GM10248 (cell line): ENCODE measurements at regions not wholly inside any gene's neighbourhood (a gene's known extent, or its start where the extent isn't known, plus 50 kb on each side); places are given as distances from the start of the nearest gene placed in this dataset.

Source experiments
- CTCF ChIA-PET: fragments of 300-600 bp; sonication (Branson Sonifier 250); formaldehyde crosslinking; extraction: SDS; loops from one replicate; lab custom pipeline; 2021; ENCODE audit warnings: antibody characterized with exemption; lab: Yijun Ruan, JAX
- POLR2A ChIA-PET: fragments of 350-650 bp; sonication (Branson Sonifier 250); formaldehyde crosslinking; extraction: SDS; loops from one replicate; lab custom pipeline; 2020; ENCODE audit warnings: antibody characterized with exemption; lab: Yijun Ruan, JAX
- DNase-seq: peaks from one replicate; pipeline ENCODE4 v3.0.0; 2012; ENCODE audit errors: extremely low spot score
- TF ChIP-seq, protein P1 (sequence below): IDR thresholded peaks from 2 replicates; pipeline ENCODE4 v1.5.1; 2012; ENCODE audit warnings: mild to moderate bottlenecking, low read depth; ENCODE audit errors: extremely low read depth, missing control alignments, control extremely low read depth

DNA sequence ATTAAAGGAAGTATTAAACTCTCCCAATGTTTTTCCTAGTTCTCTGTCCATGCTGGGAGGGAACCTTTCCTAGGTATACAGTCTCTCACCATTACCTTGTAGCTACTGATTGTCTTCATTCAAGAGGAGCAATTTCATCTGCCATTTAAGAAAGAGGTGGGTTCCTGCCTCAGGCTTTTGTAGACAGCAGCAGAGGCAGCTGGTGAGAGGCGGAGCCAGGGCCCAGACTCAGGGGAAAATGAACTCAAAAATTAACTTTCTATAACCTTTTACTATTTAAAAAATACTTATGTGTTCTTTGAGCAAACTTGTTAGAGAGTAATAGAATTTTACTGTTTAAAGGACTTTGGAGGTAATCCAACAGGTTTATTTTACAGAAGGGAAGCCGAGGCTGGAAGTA, 133.0 kb downstream of the SNX19 start:
- ChIA-PET POLR2A (no interaction called here), CTCF (no interaction called here)
- TF ChIP-seq, protein P1, sequence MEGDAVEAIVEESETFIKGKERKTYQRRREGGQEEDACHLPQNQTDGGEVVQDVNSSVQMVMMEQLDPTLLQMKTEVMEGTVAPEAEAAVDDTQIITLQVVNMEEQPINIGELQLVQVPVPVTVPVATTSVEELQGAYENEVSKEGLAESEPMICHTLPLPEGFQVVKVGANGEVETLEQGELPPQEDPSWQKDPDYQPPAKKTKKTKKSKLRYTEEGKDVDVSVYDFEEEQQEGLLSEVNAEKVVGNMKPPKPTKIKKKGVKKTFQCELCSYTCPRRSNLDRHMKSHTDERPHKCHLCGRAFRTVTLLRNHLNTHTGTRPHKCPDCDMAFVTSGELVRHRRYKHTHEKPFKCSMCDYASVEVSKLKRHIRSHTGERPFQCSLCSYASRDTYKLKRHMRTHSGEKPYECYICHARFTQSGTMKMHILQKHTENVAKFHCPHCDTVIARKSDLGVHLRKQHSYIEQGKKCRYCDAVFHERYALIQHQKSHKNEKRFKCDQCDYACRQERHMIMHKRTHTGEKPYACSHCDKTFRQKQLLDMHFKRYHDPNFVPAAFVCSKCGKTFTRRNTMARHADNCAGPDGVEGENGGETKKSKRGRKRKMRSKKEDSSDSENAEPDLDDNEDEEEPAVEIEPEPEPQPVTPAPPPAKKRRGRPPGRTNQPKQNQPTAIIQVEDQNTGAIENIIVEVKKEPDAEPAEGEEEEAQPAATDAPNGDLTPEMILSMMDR = no peak
- DNase-seq = no peak

DNA sequence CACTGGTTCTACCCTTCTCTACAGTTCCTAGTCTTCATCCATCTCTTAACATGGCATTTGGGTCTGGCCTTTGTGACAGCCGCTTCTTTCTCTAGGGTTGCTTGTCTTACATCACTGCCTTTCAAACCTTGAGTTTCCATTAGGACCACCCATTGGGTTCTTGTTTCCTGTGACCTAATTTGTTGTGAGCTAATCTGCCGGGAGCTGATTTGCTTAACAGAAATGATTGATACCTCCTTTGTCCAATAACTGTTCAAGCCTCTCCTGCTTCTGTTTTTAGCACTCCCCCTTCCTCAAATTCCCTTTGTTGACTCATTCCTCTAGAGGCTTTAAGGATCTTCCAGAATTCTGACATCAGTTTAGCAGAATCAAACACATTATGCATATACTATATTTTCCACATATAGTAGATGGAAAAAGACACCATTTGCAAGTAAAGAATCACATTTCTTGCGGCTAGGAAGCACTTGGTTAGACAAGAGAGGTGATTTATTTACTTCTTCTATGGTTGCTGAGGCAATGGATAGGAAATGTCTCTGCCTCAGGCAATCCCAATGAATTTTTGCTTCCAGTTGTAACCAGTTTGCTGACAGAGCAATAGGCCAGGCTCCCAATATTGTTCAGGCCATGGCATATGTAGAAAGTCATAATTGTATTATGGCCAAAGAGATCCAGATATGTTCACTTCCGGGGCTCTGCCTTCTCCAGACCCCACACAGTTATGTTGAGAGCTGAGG, 130.7 kb downstream of the SNX19 start:
- CTCF ChIA-PET = no interaction called here
- TF ChIP-seq, protein P1 = no peak
- no peak for DNase-seq
- POLR2A ChIA-PET = no interaction called here

DNA sequence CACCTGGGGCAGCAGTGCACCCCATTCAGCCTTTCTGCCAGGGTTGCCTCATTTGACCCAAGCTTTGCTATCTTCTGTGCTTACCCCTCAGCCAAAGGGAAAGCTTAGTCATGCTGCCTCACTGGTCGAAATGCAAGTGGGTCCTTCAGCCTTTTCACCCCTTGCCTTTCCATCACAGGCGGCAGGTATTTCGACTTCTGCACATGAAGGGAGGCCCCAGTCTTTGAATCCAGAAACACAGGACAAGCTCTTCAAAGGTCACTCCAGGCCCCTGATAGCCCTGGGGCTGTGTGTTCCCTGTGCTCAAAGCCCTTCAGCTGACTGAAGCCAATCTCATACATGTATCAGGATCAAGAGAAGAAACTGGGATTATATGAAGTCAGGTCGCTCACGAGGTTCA, 129.7 kb downstream of the SNX19 start:
- ChIA-PET POLR2A (no interaction called here), CTCF (no interaction called here)
- TF ChIP-seq, protein P1 = no peak
- DNase-seq = no peak

DNA sequence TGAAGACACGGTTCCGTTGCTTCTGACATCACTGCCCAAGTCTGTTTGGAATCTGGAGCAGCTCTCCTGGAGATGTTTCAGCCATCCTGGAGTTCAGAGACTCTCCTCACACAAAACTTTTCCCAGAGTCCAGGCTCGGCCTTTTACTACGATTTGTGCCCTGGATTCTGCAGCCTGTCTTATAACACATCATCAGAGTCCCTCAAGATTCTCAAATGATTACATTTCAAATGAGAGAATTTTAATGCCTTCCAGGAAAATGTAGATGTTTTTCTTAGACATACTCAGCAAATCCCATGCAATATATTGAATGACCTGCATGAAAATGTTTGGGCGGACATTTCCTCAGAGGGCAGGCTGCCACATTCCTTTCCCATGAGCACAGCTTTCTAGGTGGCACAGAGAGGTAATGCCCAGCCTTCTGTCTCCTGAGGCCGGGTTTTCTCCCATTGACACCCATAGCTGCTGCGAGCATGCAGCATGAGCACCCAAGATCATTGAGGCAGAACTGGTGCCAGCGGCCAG, 129.1 kb downstream of the SNX19 start:
- TF ChIP-seq, protein P1 = no peak
- CTCF ChIA-PET = no interaction called here
- POLR2A ChIA-PET = no interaction called here
- no peak for DNase-seq

DNA sequence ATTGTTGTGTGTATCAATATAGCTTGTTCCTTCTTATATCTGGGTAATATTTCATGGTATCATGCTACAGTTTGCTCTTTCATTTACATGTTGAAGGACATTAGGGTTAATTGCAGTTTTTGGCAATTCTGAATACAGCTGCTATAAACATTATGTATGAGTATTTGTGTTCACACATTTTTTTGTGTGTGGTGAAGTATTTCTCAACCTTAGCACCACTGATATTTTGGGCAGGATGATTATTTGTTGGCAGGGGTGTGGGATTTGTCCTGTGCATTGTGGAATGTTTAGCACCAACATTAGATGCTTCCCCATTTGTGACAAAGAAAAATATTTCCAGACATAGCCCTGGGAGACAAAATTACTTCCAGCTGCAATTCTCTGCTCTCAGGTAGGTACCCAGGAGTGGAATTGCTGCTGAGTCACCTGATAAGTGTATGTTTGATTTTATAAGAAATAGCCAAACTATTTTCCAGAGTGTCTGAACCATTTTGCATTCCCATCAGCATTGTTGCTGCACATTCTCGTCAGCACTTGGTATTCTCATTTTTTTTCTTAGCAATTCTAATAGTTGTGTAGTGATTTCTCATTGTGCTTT, 128.2 kb downstream of the SNX19 start:
- TF ChIP-seq, protein P1 = no peak
- DNase-seq = no peak
- CTCF ChIA-PET = interaction anchor here (1.3 kb wide), 1 partner anchor 72 kb away, joined by 4 read pairs; no protein-coding TSS in a partner anchor
- POLR2A ChIA-PET = no interaction called here

DNA sequence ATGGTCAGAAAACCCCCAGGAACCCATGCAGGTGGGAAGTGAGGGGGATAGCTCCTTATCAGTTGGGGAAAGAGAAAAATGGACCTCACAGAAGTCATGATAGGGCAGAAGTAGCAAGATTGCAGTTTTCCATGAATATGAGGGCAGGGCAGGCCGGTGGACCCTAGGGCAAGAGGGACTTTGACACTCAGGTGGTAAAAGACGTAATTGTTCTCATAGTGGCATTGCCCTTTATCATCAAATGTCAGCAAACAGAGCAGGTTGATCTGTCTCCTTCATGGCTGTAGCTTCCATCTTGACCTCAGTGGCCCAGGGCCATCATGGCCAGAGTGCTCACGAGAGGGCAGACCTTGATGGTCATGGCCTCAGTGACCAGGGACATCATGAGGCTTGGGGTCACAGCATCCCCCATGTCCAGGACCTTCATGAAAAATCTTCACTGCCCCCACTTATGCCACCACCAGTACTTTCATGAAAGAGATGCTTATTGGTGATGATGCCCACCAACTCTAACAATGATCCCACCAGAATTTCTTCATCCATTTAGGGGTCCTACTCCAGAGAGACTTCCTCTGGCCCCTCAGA, 127.1 kb downstream of the SNX19 start:
- ChIA-PET CTCF (interaction anchor here (1.3 kb wide), 1 partner anchor 71 kb away, joined by 4 read pairs; no protein-coding TSS in a partner anchor), POLR2A (no interaction called here)
- no peak for DNase-seq
- TF ChIP-seq, protein P1 = no peak
